HG03469 (cell line): ENCODE measurements at regions not wholly inside any gene's neighbourhood (a gene's known extent, or its start where the extent isn't known, plus 50 kb on each side); places are given as distances from the start of the nearest gene placed in this dataset.

ENCODE experiments used
- ATAC-seq: cut with Tn5 transposase; IDR thresholded peaks from one replicate; pipeline ENCODE4 v1.9.1; 2021; ENCODE audit warnings: mild to moderate bottlenecking, moderate library complexity, moderate number of reproducible peaks; ENCODE audit not compliant: unreplicated experiment

DNA sequence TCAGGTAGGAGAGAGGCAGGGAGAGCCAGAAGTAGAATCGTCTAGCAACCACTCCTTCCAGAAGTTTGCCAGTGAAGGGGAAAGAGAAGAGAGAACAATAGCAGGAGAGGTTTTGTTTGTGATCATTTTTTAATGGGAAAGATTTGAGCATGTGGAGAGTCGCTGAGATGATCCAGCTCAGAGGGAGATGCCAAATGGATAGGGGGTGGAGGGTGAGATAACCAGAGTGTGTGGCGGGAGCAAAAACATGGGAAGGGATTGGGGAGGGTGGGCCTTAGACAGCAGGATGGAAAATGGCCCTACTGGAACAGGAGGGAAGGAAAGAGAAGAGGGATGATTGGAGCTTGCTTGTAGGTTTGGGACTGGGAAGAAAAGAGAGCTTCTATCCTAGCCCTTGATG, 269.8 kb downstream of the GLI2 start:
- no peak for ATAC-seq

DNA sequence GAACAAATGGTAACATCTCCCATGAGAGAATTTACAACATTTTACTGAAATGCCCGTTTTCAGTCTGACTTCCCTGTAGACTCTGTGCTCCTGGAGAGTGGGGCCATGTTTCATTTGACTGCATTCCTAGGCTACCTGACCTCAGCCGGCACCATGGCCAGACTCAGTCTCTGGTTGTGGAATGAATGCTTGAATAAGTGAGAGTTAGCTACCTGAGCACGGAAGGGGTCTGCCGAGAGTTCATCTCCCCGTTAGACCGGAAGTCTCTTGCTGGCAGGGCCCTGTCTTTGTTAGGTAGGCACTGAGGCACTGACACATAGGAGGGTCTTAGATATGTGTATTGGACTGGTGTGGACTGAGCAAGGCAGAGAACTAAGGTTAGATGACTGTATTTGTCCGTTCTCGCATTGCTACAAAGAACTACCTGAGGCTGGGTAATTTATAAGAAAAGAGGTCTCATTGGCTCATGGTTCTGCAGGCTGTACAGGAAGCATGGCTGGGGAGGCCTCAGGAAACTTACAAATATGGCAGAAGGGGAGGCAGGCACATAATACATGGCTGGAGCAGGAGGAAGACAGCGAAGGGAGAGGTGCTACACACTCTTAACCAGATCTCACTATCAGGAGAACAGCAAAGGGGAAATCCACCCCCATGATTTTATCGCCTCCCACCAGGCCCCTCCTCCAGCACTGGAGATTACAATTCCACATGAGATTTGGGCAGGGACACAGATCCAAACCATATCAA, 271.2 kb downstream of the GLI2 start:
- no peak for ATAC-seq

DNA sequence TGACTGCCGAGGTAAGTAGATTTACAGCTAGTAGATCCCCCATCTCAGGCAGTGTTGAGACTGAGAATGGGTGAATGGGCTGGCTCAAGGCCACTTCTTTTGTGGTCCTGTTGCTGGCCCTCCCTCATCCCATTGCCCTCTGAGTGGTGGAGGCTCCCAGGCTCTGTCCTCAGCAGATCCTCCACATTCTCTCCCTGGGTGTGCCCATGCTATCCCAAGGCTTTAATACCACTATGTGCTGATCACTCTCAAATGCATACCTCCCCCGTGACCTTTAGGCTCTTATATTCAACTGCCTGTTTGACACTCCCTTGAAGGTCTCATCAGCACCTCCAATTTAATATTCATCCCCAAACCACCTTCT, 271.8 kb downstream of the GLI2 start:
- no peak for ATAC-seq

DNA sequence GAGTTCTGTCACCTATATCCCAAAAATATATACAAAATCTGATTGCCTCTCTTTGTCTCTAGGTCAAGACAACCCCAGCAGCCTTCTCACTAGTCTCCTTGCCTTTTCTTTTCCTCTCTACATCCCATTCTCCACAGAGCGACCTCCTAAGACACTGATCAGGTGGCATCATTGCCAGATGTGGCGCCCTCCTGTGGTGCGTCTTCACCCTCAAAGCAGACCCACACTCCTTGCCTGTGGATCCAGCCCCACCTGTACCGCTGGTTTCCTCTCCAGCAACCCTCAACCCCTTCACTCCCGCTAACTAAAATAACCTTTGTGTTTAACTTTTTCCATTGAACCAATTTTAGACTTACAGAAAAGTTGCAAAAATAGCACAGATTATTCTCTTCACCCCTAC, 273.3 kb downstream of the GLI2 start:
- ATAC-seq: no peak

DNA sequence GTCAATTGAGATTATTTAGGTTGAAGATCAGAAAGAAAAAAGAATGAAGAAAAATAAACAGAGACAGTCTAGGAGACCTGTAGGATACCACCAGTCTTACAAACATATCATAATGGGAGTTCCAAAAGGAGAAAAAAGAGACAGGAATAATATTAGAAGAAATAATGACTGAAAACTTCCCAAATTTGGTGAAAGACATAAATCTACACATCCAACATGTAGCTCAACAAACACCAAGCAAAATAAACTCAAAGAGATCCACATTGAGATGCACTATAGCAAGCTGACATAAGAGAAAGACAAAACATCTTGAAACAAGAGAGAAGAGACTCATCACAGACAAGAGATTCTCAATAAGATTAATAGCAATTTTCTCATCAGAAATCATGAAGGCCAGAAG, 274.0 kb downstream of the TFCP2L1 start:
- ATAC-seq: no peak

DNA sequence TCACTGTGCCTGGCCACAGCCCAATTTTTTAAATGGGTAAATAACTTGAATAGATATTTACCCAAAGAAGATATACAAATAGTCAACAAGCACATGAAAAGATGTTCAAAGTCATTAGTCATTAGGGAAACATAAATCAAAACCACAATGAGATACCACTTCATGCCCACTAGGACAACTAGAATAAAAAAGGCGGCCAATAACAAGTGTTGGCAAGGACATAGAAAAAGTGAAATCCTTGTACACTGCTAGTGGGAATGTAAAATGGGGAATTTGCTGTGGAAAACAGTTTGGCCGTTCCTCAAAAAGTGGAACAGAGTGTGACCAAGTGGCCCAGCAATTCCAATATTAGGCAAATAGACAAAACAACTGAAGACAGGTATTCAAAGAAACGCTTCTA, 270.1 kb downstream of the TFCP2L1 start:
- no peak for ATAC-seq

DNA sequence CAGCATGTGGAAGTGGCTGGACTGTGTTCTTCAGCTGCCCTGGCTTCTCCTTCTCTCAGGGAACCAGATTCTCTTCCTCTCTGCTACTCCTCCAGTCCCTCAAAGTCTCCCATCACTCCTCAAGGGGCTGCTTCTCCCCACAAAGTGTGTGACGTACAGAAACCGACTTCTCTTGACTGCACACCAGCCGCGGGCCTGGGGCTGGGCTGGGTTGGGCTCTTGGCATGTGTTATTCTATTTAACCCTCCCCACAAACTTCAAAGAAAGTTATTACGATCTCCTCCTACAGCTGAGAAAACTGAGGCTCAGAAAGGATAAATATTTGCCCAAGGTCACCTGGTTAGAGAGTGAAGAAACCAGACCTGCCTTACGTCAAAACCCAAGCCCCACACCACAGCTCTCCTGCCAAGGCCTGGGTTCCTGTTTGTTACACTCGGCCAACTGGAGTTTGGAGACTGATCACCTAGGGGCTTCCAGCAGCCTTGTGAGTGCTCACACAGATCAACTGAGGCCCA, 269.0 kb downstream of the TFCP2L1 start:
- no peak for ATAC-seq

DNA sequence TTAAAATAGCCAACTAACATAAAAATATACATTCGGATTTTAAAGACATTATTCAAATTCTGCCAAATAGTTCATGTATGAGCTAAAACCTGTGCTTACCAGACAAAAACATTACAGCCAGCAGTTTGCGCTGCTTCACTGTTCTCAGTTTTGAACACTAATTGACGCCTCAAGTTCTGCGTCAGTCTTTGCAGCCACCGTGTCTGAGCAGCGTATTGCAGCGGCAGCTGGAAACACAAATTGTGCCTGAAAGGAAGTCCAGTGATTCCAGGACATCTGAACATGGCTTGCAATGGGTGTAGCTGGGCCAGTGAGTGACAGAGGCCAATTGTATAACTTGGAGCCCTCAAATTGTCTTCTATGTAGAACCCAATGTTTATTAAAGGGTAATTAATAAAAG, 267.6 kb downstream of the TFCP2L1 start:
- no peak for ATAC-seq

DNA sequence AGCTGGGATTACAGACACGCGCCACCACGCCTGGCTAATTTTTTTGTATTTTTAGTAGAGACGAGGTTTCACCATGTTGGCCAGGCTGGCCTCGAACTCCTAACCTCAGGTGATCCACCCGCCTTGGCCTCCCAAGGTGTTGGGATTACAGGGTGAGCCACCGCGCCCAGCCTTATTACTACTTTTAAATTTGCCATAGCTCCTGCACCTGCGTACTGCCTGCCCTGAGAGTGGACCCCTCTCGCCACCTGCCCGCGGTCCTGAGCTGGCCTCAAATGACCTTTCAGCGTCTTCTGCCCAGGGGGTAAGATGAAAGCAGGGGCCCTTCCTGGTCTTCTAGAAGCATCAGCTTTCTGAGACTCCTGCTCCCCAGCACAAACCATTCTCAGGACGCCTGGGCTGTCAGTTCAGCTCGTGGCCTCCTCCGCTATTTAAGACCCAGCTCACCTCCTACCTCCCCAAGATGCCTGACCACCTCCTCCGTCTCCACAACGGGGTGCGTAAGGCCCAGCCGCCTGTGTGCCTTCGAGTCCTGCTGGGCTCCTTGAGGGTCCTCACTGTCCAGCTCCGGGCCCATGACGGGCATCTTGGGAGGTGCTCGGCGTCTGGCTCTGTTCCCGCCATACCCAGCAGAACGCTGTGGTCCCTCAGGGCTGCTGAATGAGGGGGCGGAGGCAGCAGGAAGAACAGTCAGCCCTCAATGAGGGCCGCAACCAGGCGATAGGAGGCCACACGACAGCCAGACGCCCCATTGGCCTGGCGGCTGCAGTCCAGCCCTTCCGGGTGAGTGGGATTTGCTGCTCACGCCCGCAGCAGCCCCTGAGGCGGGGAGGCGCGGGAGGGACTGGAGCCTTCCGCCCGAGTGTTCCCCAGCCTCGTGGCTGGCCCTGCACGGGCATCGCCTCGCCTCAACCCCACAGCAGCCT, 266.6 kb downstream of the TFCP2L1 start:
- no peak for ATAC-seq

DNA sequence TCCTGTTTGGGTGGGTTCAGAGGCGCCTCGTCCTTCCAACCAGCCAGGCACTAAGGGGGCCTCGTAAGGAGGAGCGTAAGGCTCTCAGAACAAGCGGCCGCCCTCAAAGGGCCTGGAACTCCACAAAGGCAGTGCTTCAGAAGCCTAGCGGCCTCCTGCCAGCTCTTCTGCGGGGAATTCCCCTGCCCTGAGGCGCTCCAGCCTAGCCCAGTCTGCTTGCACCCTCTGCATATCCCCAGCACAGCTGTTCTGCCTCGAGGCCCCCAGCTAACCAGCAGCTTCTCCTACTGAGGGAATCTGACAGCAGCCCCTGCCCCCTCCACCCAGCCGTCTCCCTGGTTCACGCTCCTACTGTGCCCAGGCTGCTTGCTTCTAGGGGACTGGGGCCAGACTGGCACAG, 265.9 kb downstream of the TFCP2L1 start:
- ATAC-seq: no peak

DNA sequence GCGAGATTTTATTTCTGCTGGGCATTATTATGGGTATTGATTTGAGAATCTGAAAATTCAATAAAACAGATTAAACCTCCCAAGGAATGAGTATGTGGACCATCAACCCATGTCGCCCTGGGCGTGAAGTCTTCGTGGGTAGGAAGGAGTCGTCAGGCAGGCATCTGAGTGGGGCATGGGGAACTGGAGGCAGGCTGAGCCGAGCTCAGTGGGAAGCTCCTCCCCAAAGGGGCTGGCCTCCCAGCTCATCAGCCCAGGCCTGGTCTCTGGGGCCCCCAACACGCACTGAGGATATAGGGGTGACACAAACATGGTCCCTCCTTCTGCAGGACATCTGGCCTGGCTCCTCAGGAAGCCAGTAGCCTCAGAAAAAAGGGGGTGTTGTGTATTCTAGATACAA, 265.2 kb downstream of the TFCP2L1 start:
- no peak for ATAC-seq

DNA sequence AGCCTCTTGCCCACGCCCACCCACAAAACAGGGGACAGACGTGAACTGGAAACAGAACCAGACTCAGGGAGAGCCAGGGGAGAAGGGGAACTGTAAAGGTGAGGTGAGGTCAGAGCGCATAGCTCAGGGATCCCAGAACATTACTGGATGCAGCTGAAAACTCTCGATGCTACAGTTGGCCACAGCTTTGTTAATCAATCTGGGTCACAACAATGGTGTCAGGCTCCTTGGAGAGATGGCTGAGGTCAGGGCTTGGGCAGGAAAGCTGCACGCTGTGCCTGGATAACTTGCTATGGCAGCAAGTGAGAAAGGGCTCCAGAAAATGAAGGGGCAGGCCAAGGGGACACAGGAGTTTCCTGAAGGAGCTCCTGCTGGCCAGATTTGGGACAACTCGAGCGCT, 263.3 kb downstream of the TFCP2L1 start:
- no peak for ATAC-seq

DNA sequence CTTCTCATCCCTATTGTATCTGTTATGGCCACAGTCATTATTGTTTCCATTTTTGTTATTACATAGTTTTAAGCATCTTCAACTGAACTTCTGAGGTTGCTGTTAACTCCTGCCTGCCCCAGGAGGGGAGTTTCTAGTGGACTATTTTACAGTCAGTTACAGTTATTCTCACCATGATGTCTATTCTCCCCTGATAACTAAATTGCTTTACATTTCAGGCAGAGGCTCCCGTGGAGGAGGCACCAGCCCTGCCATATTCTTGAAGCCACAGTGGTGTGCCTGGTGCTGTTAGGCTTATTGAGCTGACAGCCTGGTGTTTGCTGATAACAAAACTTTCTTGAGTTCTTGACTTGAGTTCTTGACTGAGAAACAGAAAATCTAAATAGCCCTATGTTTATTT, 256.4 kb downstream of the TFCP2L1 start:
- no peak for ATAC-seq

DNA sequence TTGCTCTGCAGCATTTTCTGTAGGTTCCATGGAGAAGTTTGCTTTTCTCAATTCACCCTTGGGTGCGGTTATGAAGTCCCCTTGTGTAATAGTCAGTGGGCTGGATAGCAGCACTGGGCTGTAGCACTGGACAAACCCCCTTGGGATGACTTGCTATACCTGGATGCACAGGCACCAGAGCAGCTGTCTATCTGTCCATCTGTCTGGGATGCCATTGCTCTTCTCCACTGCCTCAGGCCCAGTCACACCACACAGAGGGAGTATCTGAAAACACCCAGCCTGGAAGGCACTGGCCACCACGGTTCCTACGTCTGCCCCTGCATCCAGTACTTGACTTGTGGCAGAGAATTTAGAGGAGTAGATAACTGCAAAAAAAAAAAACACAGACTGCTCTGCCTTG, 254.5 kb downstream of the TFCP2L1 start:
- ATAC-seq: no peak

DNA sequence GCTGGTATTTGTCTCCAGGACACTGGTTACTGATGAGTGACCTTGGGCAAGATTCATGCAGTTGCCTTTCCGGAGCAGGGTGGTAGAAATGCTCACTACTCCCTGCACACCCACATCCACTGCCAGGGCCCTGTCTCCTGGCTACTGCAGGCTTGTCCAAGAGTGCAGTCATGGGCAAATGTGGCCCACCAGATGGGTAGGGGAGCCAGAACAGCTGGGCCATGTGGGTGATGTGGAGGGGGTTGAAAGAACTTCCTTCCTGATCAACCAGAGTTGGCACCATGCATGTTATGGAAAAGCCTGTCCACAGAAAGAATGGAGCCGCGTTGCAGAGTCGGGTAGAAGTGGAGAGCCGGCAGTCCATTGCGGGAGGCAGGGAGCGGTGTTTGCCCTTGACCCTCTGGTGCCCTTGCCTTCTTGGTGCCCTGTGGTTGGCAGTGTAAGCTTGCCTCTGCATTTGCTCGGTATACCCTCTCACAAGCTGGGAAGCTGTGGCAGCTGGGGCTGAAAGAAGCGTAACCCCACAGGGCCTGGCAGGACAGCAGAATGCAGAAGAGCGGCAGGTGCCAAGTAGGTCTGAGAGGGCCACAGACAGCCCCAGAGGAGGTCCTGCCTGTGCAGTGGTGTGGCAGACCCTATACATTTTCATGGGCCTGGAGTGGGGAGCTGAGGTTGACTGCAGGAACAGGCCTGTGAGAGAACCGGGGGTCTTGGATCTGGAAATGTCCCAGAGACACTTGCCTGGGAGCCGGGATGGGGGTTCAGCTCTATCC, 253.2 kb downstream of the TFCP2L1 start:
- ATAC-seq: no peak

DNA sequence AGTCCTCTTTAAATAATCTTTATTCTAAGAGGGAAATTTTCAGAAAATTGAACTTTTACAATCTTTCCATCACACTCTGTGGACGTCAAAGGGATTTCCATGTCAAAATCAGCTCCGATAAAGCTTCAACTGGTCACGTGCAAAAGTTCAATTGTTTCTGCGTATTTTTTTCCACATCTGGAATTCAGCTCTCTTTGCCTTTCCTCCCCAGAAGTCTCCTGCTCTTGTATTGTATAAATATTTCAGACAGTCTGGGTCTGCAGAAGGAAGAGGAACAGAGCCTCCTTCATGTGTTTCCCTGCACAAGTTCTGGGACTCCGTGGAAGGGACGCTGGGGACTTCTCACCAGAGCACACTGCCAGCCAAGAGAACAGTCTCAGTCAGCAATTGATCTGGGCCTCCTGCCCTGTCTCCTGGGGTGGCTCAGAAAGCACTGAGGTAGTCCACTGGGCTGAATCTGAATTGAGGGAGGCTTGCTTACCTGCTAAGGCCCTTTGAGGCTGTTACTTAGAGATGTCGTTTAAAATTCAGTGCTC, 251.5 kb downstream of the TFCP2L1 start:
- no peak for ATAC-seq

DNA sequence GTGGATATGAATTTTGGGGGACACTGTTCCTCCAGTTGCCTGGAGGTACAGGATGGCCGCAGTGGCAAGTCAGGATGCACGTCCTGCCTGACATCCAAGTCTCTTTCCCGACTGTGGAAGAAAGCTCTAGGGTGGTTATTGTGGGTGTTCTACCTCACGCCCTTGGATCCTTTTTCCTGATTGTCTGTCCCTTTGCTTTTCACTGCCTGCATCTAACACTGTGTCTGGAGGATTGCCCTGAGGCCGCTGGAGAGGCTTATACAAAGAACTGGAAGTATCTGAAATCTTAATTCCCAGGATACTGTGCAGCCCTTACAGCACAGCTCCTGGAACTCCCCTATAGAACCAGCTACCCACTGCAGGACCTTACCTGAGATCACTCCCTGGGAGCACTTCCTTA, 250.5 kb downstream of the TFCP2L1 start:
- no peak for ATAC-seq

DNA sequence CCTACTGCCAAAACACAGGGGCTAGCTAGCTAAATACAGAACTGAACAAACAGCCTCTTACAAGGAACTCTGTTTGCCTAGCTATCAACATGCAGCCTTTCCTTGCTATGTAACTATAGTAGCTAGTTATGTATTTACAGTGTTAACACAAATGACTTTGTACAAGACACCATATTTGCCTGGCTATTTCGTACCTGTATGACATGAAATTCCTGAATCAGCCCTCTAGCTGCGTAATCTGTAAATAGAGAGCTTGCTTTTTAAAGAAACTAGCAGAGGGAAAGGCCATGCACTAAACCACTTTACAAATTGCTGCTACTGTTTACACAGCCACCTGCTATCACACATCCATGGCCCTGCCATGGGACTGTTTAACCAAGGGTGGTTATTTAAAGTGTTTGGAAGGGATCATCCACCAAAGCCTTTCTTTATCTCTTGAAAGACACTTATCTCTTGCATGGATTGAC, 248.7 kb downstream of the TFCP2L1 start:
- ATAC-seq: no peak

DNA sequence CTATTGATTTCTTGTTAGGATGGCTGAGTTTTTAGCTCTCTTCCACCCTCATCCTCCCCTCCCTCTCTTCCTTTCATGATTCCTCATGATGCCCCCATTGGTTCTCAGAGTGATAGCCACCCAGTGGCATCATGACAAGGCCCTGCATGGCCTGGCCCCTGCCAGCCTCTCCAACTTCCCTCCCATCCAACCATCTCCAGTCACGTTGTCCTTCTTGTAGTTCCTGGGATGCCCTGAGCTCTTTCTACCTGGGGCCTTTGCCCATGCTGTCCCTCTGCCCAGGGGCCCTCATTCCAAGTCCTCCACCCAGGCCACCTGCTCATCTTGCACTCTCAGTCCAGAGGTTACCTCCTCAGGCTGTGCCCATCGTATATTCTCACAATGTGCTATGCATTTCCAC, 247.5 kb downstream of the TFCP2L1 start:
- no peak for ATAC-seq

DNA sequence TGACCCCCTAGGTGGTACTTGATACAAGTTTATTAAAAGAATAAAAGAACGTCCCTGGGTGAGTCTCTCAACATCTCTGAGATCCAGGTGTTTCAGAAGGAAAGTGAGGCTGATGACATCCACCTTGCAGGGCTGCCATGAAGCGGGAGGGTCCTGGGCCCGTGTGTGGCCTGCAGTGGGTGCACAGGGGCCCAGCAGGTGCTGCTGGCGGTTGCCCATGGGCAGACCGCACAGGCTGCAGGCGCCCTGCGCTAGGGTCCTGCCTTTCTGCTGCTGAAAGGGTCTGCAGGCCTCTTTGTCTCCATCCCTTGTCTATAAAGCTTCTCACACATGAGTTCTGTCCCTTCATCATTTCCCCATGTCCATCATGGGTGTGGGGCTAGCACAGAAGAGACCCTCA, 247.0 kb downstream of the TFCP2L1 start:
- no peak for ATAC-seq

DNA sequence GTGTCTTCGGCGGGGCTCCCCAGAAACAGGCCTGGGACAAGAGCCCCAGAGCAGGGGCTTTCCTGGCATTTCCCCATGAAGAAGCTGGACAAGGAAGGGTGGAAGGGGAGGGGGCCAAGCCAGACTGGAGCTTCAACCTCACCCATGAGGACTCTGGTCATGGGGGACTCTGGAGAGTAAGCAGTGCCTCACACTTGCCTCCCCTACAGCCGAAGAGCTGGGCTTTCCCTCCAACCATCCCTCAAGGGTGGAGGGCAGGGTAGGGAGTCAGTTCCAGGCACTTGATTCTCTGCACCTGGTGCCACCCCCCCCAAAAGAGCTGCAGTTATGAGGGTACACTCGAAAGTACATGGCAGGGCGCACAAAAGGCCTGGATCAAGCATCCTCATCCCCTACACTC, 246.6 kb downstream of the TFCP2L1 start:
- no peak for ATAC-seq
